ENCODE measurements at regions not wholly inside any gene's neighbourhood (a gene's known extent, or its start where the extent isn't known, plus 50 kb on each side); places are given as distances from the start of the nearest gene placed in this dataset.
A peak's percentile ranks its signal among the peaks of the same experiment; 100 is the strongest.
"Not testable (repeated sequence)": the region's sequence is repeated elsewhere in the genome, so short reads cannot be mapped to it uniquely, and the experiment has no call there.

DNA sequence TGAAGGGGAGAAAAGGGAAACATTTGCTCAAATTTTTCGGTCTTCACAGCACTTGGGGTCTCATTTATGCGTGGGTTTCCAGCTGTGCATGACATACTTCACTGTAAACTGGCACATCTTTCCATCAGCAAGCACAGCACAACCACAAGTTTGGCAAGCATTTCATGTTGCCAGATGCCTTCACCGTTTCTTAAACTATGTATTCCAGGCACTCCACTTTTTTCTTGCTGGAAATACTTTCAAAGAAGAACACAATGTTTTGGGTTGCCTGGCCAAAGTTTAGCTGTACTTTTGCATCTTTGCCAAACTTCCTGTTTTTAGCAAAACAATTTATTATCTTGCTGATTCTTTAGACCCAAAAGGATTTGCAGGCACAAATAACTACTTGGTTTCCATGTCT, 194.6 kb upstream of the MEIS1 start:
- no peak for DNase-seq

GRCh38 chr2:66239655-66240054, 195.3 kb upstream of the MEIS1 start:
- DNase-seq = no peak

DNA sequence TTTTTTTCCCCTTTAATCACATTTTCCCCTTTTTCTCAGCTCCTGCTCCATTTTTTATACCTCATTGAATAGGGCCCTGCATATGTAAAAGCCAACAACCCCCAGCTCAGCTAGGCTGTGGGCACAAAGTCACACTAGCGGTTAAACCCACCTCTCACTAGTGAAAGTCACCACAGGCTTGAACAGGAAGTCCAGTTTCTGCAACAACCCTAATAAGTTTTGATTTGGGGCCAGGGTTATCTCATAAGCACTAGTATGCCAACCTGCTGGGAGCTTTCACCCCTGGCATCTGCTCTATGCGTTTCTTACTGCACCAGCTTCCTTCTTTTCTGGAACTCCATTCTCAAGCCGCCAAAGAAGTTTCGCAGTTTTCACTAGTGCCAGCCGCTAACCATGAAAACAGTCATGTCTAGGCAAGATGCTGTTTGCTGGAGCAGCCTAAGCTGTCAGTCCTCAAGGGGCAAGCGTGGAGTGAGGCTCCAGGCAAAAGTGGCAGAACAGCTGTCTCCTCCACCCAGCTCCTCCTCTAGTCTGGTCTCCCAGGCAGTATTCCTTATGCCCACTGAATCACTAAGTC, 197.0 kb upstream of the MEIS1 start:
- DNase-seq = no peak

DNA sequence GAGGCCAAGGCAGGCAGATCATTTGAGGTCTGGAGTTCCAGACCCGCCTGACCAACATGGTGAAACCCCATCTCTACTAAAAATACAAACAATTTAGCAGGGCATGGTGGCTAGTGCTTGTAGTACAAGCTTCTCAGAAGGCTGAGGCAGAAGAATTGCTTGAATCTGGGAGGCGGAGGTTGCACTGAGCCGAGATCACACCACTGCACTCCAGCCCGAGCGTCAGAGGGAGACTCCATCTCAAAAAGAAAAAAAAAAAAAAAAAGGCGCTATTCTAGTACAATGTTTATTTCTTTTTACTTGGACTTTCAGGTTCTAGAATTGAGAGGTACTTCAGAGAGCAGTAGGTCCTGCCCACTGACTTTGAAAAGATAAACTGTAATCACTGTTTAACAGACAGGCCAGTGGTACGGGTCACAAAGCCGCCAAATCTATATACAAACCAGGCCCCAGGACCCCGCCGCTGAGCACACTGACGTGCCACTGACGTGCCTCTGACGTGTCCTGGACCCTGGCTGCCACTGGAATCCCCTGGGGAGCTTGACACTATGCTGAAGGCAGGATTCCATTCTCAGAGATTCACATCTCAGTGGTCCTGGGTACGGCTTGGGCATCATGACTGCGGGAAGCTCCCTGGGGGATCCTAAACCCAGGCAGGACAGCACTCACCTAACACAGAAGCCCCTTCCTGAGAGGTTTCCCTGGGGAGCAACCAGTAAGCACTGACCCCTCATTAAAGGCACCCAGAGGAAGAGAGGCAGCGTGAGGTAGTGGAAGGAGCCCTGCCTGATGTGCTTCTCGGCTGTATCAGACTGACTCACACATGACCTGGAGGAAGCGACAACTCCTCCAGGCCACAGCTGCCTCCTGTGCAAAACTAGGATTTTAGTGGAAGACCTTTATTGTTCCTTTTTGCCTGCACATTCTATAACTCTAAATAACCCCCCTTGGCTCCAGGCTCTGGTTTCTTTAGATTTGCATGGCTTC, 197.8 kb upstream of the MEIS1 start:
- no peak for DNase-seq

GRCh38 chr2:66236067-66236685, 198.7 kb upstream of the MEIS1 start:
- DNase-seq = no peak

- no peak for DNase-seq
These were observed 199.5 kb upstream of the MEIS1 start for GRCh38 chr2:66235428-66235827.

DNA sequence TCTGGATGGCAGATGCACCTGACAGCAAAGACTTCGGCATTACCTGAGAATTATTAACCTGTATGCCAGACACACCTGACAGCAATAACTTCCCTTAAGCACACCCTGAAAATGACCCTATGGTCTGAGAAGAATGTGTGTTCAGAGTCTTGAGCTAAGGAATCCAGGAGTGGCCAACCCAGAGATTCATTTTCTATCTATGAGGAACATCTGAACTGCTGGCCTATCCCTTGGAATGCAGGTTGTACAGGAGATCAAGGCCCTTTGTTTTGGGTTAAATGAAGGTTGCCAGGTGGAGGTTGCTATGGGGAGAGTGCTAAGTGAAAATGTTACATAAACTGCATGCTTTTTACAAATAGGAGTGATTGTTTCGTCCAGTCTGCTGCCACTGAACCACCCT, 200.9 kb upstream of the MEIS1 start:
- no peak for DNase-seq

DNA sequence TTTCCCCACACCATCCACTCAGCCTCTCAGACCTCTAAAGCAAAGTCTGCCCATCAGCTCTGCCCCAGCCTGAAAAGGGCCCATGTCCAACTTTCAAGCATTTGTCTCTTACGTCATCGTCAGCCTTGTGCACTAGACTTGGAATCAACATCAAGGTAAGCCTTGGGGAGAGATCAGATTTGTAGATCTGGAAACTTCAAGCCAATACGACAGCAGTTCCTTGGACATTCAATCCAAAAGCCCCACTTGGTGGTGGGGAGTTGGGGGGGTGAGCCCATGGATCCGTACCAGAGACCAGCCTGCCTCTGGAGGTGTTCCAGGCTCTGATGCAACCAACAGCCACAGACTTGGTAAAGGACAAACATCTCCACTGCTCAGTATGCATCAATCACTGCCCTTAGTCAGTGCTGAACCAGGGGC, 206.8 kb upstream of the MEIS1 start:
- no peak for DNase-seq

- DNase-seq = no peak
These were observed 217.8 kb upstream of the MEIS1 start for GRCh38 chr2:66217039-66217585.

DNA sequence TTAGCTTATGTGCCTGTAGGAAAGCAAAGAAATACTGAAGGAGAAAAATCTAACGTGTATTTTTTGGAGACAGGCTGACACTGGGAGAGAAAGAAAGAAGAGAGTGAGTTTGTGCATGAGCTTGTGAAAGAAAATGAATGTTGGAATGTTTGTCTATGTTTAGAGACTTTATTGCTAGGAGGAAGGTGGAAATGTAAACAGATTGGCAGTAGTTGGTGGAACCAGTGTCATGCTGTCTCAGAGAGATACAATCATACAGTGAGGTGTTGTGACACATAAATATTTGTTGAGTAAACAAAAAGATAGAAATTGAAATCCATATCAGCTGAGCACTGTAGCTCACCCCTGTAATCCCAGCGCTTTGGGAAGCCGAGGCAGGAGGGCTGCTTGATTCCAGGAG, 222.2 kb upstream of the MEIS1 start:
- no peak for DNase-seq

DNA sequence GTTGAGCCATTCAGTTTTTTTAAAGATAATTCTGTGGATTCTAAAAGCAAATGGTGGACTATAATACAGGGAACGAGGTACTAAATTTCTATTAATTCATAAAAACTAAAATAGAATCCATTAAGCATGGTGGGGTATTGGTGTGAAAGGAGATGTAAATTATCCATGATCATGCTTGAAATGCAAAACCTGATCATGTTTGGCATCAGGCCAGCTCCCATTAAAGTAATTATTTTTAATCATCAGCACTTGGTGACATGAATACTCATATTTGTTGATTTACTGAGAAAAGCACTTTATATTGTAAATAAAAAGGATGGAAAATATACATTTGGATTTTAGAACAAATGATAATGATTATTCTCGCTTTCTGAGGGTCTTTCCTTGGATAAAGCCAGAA, 232.3 kb upstream of the MEIS1 start:
- DNase-seq = no peak

GRCh38 chr2:66201242-66201641, 233.7 kb upstream of the MEIS1 start:
- no peak for DNase-seq

GRCh38 chr2:66198873-66199272, 236.1 kb upstream of the MEIS1 start:
- no peak for DNase-seq

GRCh38 chr2:66192888-66193287, 242.0 kb upstream of the MEIS1 start:
- DNase-seq = no peak

DNA sequence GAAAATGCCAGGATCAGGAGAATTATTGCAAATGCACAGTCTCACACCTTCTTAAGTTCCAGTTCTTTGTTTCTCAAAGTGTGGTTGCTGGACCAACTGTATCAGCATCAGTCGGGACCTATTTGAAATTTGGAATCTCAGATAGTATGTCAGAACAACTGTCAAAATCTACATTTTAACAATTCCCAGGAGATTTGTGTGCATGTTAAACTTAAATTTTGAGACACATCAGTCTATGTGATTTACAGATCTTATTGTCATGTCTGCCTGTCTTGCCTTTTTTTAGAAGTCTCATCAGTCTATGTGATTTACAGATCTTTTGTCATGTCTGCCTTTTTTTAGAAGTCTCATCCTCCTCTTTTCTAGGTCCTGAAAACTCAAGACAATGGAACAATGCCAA, 243.6 kb upstream of the MEIS1 start:
- DNase-seq = no peak

GRCh38 chr2:66189553-66189952, 245.4 kb upstream of the MEIS1 start:
- DNase-seq = peak in 2 of 3 donors; percentile 4 to 19

DNA sequence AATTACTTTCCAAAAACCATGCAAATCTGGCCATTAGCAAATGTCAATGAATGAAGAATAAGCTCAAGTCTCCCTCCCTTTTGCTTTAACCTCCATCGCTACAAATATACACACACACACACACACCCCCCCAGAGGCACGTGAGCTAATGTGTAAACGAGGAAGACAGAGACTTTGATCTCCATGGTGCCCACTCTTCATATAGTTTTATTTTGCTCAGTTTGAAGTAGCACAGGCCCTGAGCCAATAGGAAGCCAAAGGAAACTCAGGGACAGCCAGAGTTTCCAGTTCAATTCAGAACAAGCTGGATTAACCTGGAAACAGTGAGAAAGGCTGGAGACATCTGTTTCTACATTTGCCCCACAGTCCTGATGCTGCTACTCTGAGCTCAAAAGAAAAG, 248.4 kb upstream of the MEIS1 start:
- no peak for DNase-seq

DNA sequence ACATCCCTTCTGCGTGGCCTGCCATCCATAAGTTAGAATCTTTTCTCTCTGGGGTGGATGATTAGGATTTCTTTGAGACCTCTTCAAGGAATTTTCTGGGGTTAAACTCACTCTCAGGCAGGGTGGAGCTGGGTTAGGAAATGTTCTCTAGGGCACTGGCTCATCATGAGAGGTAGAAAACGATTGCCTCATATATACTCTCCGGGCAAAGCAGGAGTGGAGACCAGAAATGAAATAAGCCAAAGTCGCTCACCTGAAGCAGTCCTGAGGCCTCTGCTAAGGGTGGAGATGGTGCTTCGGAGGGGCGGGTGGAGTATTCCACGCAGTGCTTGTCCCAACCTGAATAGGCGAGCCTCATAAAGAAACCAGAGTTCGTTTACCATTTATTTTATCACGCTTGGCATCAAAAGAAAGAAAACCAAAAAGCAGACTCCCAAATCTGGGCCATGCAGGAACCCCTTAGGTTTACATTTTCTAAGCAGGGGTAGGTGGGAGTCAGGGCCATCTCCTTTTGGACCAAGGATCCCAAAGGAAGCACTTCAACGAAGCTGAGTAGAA, 249.3 kb upstream of the MEIS1 start:
- DNase-seq = peak in 1 of 3 donors; percentile 13

DNA sequence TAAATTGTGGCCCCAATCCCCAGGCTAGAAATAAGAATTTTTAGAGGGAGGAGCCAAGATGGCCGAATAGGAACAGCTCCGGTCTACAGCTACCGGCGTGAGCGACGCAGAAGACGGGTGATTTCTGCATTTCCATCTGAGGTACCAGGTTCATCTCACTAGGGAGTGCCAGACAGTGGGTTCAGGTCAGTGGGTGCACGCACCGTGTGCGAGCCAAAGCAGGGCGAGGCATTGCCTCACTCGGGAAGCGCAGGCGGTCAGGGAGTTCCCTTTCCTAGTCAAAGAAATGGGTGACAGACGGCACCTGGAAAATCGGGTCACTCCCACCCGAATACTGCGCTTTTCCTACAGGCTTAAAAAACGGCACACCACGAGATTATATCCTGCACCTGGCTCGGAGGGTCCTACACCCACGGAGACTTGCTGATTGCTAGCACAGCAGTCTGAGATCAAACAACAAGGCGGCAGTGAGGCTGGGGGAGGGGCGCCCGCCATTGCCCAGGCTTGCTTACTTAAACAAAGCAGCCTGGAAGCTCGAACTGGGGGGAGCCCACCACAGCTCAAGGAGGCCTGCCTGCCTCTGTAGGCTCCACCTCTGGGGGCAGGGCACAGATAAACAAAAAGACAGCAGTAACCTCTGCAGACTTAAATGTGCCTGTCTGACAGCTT, 257.7 kb upstream of the MEIS1 start:
- DNase-seq = not testable (repeated sequence)

- DNase-seq = no peak
These were observed 260.4 kb upstream of the MEIS1 start for GRCh38 chr2:66174491-66174890.

DNA sequence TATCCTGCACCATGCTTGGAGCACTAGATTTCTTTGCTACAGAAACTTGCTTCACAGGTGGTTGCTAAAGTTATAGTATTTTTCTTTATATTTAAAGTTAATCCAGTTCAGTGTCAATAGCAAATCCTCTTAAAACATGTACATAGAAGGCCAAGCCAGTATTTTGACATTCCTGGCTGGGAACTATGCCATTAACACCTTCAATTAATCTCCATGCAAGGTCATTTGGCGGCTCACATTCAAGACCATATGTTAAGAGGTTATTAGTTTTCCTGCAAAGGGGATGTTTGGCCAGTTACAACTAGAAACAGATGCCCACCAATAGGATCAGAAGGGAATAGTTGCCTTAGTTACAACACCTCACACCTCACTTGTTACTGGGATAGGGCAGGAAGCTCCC, 261.3 kb upstream of the MEIS1 start:
- DNase-seq = no peak

GRCh38 chr2:66171530-66171929, 263.4 kb upstream of the MEIS1 start:
- no peak for DNase-seq

Measured in suppressor macrophage treated with lipopolysaccharide for 1 hour (primary cell).